ENCODE measurements at regions not wholly inside any gene's neighbourhood (a gene's known extent, or its start where the extent isn't known, plus 50 kb on each side); places are given as distances from the start of the nearest gene placed in this dataset.

- TF ChIP-seq ZNF142 (CRISPR knock-in tag; IDR thresholded peaks at IDR 0.05) (no peak), CSRNP1 (CRISPR knock-in tag; IDR thresholded peaks at IDR 0.05) (no peak), ZNF710 (CRISPR knock-in tag; IDR thresholded peaks at IDR 0.05; ENCODE audit: borderline replicate concordance) (no peak), ETV6 (CRISPR knock-in tag; conservative IDR thresholded peaks at IDR 0.05) (no peak), KAT7 (CRISPR knock-in tag; IDR thresholded peaks at IDR 0.05; ENCODE audit: borderline replicate concordance) (no peak), MAFG (CRISPR knock-in tag; IDR thresholded peaks at IDR 0.05) (no peak), ATM (IDR thresholded peaks at IDR 0.05; ENCODE audit: borderline replicate concordance) (no peak)
These were observed 106.0 kb upstream of the ERCC6L2 start (continued) for GRCh38 chr9:95769473-95769872.

Data from HepG2 (cell line).